ENCODE measurements at regions not wholly inside any gene's neighbourhood (a gene's known extent, or its start where the extent isn't known, plus 50 kb on each side); places are given as distances from the start of the nearest gene placed in this dataset.

DNA sequence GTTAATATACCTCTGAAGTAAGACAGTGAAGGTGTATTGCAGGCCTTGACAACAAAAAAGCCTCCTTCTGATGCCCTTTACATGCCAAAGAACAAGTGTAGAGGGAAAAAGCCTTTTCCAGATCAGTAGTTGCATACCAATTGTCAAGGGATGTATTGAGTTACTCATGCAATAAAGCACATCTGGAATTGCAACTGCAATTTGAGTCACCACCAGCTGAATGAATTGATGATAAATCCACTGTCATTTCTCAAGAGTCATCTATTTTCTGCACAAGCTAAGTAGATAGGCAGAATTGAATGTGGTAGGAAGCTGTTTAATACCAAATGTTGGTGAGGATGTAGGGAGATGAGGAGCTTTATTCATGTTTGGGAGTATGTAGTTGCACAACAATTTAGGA lies 325.9 kb upstream of the SMIM30 start:
- TF ChIP-seq POLR2A (IDR thresholded peaks at IDR 0.05) = no peak
- TF ChIP-seq, protein P1, sequence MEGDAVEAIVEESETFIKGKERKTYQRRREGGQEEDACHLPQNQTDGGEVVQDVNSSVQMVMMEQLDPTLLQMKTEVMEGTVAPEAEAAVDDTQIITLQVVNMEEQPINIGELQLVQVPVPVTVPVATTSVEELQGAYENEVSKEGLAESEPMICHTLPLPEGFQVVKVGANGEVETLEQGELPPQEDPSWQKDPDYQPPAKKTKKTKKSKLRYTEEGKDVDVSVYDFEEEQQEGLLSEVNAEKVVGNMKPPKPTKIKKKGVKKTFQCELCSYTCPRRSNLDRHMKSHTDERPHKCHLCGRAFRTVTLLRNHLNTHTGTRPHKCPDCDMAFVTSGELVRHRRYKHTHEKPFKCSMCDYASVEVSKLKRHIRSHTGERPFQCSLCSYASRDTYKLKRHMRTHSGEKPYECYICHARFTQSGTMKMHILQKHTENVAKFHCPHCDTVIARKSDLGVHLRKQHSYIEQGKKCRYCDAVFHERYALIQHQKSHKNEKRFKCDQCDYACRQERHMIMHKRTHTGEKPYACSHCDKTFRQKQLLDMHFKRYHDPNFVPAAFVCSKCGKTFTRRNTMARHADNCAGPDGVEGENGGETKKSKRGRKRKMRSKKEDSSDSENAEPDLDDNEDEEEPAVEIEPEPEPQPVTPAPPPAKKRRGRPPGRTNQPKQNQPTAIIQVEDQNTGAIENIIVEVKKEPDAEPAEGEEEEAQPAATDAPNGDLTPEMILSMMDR (IDR thresholded peaks at IDR 0.05) = no peak
